DMS53 treated with DMSO at 0.1 percent for 48 hours (cell line): ENCODE measurements at regions not wholly inside any gene's neighbourhood (a gene's known extent, or its start where the extent isn't known, plus 50 kb on each side); places are given as distances from the start of the nearest gene placed in this dataset.
A peak's percentile ranks its signal among the peaks of the same experiment; 100 is the strongest.
"Not testable (repeated sequence)": the region's sequence is repeated elsewhere in the genome, so short reads cannot be mapped to it uniquely, and the experiment has no call there.

Source experiments
- DNase-seq: peaks from one replicate; lab custom pipeline; 2025; ENCODE audit not compliant: unreplicated experiment; lab: John Stamatoyannopoulos, UW

GRCh38 chr7:112592565-112593263, 111.9 kb downstream of the LSMEM1 start:
- not testable (repeated sequence) for DNase-seq

GRCh38 chr7:112594397-112594796, 113.6 kb downstream of the LSMEM1 start:
- DNase-seq: no peak

DNA sequence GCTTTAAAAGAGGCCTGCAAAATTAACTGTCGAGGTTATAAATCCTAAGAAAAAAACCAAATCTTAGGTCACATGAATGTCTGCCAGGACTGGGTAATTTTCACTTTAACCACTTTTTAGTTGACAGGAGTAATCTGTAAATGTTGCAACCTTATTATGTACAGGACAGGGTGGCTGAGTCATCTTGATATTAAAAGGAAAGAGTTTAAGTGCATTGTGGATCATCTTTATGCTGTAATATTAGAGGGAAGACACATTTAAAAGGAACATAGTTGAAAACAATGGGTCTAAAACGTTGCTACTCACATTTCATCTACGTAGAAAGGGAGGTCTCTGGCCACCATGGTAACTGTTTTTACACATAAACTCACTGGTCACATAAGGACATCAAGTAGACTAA, 115.5 kb downstream of the LSMEM1 start:
- no peak for DNase-seq

DNA sequence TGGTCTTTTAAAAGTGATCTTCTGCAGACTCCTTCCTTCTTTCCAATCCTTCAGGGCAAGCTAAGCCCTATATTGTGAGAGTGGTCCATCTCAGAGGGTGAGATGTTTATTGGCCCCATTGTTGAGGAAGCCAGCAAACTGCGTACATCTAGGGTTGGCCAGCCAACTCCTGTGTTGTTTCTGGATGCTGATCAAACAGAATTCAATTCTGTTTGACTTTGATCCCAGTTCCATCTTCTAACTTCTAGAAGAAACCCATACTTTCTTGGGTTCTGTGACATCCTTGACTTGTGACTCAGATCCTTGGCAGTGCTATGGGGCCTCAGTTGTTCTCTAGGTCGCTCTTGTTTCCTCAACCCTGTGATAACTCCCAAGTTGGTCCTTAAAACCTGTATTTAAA, 116.2 kb downstream of the LSMEM1 start:
- DNase-seq: no peak

- DNase-seq: no peak
These were observed 122.9 kb downstream of the LSMEM1 start for GRCh38 chr7:112603673-112604072.

DNA sequence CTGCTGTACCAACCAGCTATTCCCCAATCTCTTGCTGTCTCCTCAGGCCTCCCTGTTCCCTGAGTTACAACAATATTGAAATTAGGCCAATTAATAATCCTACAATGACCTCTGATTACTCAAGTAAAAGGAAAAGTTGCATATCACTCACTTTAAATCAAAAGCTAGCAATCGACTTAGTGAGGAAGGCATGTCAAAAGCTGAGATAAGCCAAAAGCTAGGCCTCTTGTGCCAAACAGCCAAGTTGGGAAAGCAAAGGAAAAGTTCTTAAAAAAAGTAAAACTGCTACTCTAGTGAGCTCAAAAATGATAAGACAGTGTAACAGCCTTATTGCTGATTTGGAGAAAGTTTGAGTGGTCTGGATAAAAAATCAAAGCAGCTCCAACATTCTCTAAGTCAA, 129.8 kb downstream of the LSMEM1 start:
- no peak for DNase-seq

GRCh38 chr7:112615701-112616100, 134.9 kb downstream of the LSMEM1 start:
- no peak for DNase-seq

- no peak for DNase-seq
These were observed 135.5 kb downstream of the LSMEM1 start for GRCh38 chr7:112616295-112616694.

DNA sequence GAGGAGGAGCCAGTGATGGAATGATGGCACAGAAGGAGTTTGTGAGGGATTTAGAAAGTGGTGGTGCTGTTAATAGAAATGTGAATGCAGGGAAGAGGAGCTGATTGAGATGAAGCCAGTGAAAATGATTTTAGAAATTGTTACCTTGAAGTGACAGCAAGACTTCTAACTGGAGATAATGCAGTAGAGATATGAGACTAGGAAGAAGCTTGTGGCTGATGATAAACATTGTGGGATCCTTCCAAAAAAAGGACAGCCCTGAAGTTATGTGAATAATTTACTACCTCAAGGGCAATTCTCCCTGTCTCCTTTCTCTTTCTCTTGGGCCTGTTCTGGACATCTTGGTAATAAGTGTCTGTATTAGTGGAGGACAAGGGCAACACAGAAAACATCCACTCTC, 138.6 kb downstream of the LSMEM1 start:
- no peak for DNase-seq

DNA sequence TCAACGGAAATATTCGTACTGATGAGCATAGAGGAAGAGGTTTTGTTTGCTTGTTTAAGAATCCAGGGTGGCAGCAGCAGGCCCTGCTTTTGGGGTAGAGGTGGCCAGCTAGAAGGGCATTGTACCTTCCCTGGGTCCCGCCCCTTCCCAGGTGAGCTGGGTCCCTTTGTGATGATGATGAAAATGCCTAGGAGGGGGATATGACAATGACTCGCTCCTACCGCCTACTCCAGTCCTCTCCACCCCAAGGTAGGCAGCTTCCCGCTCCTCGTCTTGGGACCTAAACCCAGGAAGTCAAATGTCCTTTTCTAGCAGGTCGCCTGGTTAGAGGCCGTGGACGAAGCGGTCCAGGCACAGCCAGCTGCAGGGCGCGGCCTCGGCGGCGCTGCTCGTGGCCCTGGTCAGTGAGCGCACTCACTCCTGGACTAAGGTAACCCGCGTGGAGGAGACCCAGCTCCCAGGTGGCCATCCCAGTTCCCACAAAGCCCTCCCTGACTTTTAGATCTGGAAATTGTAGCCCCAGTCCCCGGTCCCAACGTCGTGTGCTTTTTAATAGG, 141.4 kb downstream of the LSMEM1 start:
- no peak for DNase-seq

- no peak for DNase-seq
These were observed 143.6 kb downstream of the LSMEM1 start for GRCh38 chr7:112624416-112624815.

GRCh38 chr7:112630565-112630964, 149.8 kb downstream of the LSMEM1 start:
- DNase-seq: peak; percentile 87

- no peak for DNase-seq
These were observed 153.3 kb downstream of the LSMEM1 start for GRCh38 chr7:112634107-112634506.

DNA sequence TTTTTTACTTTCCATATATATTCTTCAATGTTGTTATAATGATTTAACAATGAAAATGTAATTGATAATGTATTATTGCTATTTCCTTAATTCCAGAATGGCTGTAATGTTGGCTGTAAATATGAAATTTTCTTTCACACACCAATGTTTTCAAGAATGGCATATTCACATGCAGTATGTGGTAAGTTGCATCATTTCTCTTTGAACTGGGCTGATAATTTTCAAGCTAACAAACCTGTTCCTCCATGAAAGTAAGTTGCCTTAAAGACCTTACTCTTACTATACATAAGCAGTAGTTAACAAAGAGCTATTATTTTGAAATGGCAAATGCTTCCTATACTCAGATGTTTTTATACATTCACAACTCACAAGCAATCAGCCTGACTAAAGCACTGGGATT, 154.5 kb downstream of the TMEM168 start:
- no peak for DNase-seq

- DNase-seq: no peak
These were observed 151.4 kb downstream of the TMEM168 start for GRCh38 chr7:112638675-112639400.

- DNase-seq: no peak
These were observed 149.5 kb downstream of the TMEM168 start for GRCh38 chr7:112640685-112641084.

GRCh38 chr7:112646783-112647182, 143.4 kb downstream of the TMEM168 start:
- peak; percentile 38 for DNase-seq

DNA sequence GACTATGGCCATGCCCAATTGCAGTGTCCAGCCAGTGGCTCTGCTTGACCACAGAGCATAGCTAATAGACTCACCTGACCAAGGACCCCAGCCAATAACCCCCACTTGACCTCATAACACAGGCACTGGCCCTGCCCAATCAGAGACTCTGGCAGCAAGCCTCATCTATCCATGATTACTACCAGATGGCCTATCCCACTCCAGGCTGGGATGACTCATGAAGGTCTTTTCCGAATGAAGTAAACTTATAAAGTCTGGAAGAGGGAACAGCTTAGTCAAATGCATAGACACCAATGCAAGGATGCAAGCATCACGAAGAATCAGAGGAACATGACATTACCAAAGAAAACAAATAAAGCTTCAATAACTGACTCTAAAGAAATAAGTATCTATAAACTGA, 141.4 kb downstream of the TMEM168 start:
- no peak for DNase-seq

- no peak for DNase-seq
These were observed 140.6 kb downstream of the TMEM168 start for GRCh38 chr7:112649560-112649959.

- DNase-seq: no peak
These were observed 135.6 kb downstream of the TMEM168 start for GRCh38 chr7:112654322-112655216.

GRCh38 chr7:112665709-112666108, 124.5 kb downstream of the TMEM168 start:
- DNase-seq: peak; percentile 49
